ENCODE measurements at regions not wholly inside any gene's neighbourhood (a gene's known extent, or its start where the extent isn't known, plus 50 kb on each side); places are given as distances from the start of the nearest gene placed in this dataset.

- TF ChIP-seq CTCF (IDR thresholded peaks at IDR 0.05 in 2 of 3, conservative IDR thresholded peaks at IDR 0.05 in 1 of 3; ENCODE audit: borderline replicate concordance in 1 of 3, insufficient read depth in 1 of 3, low read depth in 2 of 3, low read length in 2 of 3) (no peak), JUND (IDR thresholded peaks at IDR 0.05) (no peak), POLR2AphosphoS5 (IDR thresholded peaks at IDR 0.05; ENCODE audit: low read depth, low read length) (no peak), RAD21 (IDR thresholded peaks at IDR 0.05; ENCODE audit: low read depth) (no peak), ZBTB33 (IDR thresholded peaks at IDR 0.05; ENCODE audit: extremely low read depth, insufficient replicate concordance, low read length) (no peak), SP1 (IDR thresholded peaks at IDR 0.05; ENCODE audit: low read depth) (no peak), SIN3A (IDR thresholded peaks at IDR 0.05; ENCODE audit: low read depth) (no peak), REST (IDR thresholded peaks at IDR 0.05; ENCODE audit: low read depth) (no peak), POLR2A (IDR thresholded peaks at IDR 0.05; ENCODE audit: borderline replicate concordance, extremely low read depth, insufficient read depth, insufficient read length) (no peak), ELF1 (IDR thresholded peaks at IDR 0.05; ENCODE audit: borderline replicate concordance, low read depth) (no peak), EZH2phosphoT487 (IDR thresholded peaks at IDR 0.05; ENCODE audit: borderline replicate concordance) (no peak), CEBPB (IDR thresholded peaks at IDR 0.05; ENCODE audit: low read depth) (no peak), YY1 (IDR thresholded peaks at IDR 0.05; ENCODE audit: extremely low read depth, insufficient replicate concordance, low read depth, low read length) (no peak), MAX (IDR thresholded peaks at IDR 0.05) (no peak)
Measured at GRCh38 chr10:121405549-121405948, 192.7 kb downstream of the FGFR2 start.
